HL-60 (cell line): ENCODE measurements at regions not wholly inside any gene's neighbourhood (a gene's known extent, or its start where the extent isn't known, plus 50 kb on each side); places are given as distances from the start of the nearest gene placed in this dataset.

Experiments used
- DNase-seq, 2 experiments: peaks; one replicate each; pipeline ENCODE4 v3.0.0-alpha.2; 2010 to 2020; ENCODE audit warnings: low read depth in 1 of 2, low spot score in 1 of 2
- H3K27ac ChIP-seq: fragments of 250-450 bp; sonication (Bioruptor Pico); replicated peaks from 2 replicates; pipeline ENCODE4 v1.5.1; 2020; ENCODE audit warnings: mild to moderate bottlenecking, moderate library complexity
- H3K27me3 ChIP-seq: fragments of 250-450 bp; sonication (Bioruptor Pico); 2 replicates; pipeline ENCODE4 v1.5.1; 2021; ENCODE audit warnings: mild to moderate bottlenecking, moderate library complexity; ENCODE audit not compliant: insufficient read depth, poor library complexity, severe bottlenecking
- H3K4me3 ChIP-seq: replicated peaks from 2 replicates; pipeline ENCODE4 v1.5.1; 2011; ENCODE audit warnings: mild to moderate bottlenecking, control low read depth, low read length; ENCODE audit not compliant: insufficient read depth
- CTCF ChIP-seq: IDR thresholded peaks from one replicate; pipeline ENCODE4 v1.5.1; 2011; ENCODE audit warnings: low read length, control low read depth, inconsistent platforms; ENCODE audit not compliant: insufficient read depth
- GABPA ChIP-seq: IDR thresholded peaks from 2 replicates; pipeline ENCODE4 v1.6.1; 2012; ENCODE audit warnings: low read depth
- POLR2AphosphoS5 ChIP-seq: IDR thresholded peaks from 2 replicates; pipeline ENCODE4 v1.6.1; 2012; ENCODE audit warnings: low read depth
- REST ChIP-seq: IDR thresholded peaks from 2 replicates; pipeline ENCODE4 v1.6.1; 2012; ENCODE audit warnings: low read depth; ENCODE audit not compliant: insufficient replicate concordance
- SPI1 ChIP-seq: IDR thresholded peaks from 2 replicates; pipeline ENCODE4 v1.6.1; 2012; ENCODE audit warnings: low read depth, mild to moderate bottlenecking, borderline replicate concordance

- H3K27me3 ChIP-seq = no peaks in the 10 kb centered on the region
- no peak overlapping the region for H3K27ac ChIP-seq
- no peak overlapping the region for H3K4me3 ChIP-seq
- TF ChIP-seq CTCF = no peak
- no peak for TF ChIP-seq POLR2AphosphoS5
- no peak for TF ChIP-seq GABPA
- no peak for TF ChIP-seq SPI1
- TF ChIP-seq REST = no peak
- DNase-seq = no peak
Measured at GRCh38 chr17:12512694-12513355, 152.9 kb upstream of the MYOCD start.

GRCh38 chr17:12514596-12514995 lies 151.1 kb upstream of the MYOCD start:
- no peak for TF ChIP-seq SPI1
- DNase-seq = no peak
- Histone ChIP-seq H3K27ac (no peak overlapping the region), H3K27me3 (no peaks in the 10 kb centered on the region), H3K4me3 (no peak overlapping the region)

GRCh38 chr17:12519956-12520594 lies 145.6 kb upstream of the MYOCD start:
- no peaks in the 10 kb centered on the region for H3K27me3 ChIP-seq
- no peak for DNase-seq
- no peak overlapping the region for H3K4me3 ChIP-seq
- TF ChIP-seq GABPA (no peak), REST (no peak), POLR2AphosphoS5 (no peak), SPI1 (no peak), CTCF (no peak)
- no peak overlapping the region for H3K27ac ChIP-seq

GRCh38 chr17:12521416-12521815 lies 144.3 kb upstream of the MYOCD start:
- DNase-seq = no peak
- Histone ChIP-seq H3K4me3 (no peak overlapping the region), H3K27ac (no peak overlapping the region), H3K27me3 (no peaks in the 10 kb centered on the region)
- TF ChIP-seq CTCF (no peak), POLR2AphosphoS5 (no peak), GABPA (no peak), REST (no peak), SPI1 (no peak)
